ENCODE measurements at regions not wholly inside any gene's neighbourhood (a gene's known extent, or its start where the extent isn't known, plus 50 kb on each side); places are given as distances from the start of the nearest gene placed in this dataset.

DNA sequence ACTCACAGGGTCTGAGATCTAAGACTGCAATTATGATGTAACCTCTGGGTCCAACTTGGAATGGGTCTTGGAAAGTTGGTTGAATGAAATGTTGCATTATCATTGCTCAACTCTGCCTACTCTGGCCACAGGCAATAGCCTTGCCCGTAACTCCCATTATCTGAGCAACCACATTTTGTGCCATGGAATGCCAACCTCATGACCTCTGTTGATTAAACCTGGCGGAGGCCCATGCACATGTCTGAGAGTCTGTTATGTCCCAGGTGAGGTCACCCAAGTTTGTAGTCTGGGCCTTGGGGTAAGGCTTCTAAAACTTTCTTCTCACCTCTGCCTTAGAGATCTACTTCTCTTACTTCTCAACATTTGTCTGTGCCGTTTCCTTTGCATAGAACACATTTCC, 140.9 kb downstream of the TBX5 start:
- H3K4me2 ChIP-seq = no peak overlapping the region
- no peak overlapping the region for H3K27ac ChIP-seq
- H3K9ac ChIP-seq = no peak overlapping the region
- no peaks in the 10 kb centered on the region for H3K36me3 ChIP-seq (ENCODE audit: insufficient read depth)
- no peak overlapping the region for H2AFZ ChIP-seq (ENCODE audit: low read depth)
- TF ChIP-seq, protein P1, sequence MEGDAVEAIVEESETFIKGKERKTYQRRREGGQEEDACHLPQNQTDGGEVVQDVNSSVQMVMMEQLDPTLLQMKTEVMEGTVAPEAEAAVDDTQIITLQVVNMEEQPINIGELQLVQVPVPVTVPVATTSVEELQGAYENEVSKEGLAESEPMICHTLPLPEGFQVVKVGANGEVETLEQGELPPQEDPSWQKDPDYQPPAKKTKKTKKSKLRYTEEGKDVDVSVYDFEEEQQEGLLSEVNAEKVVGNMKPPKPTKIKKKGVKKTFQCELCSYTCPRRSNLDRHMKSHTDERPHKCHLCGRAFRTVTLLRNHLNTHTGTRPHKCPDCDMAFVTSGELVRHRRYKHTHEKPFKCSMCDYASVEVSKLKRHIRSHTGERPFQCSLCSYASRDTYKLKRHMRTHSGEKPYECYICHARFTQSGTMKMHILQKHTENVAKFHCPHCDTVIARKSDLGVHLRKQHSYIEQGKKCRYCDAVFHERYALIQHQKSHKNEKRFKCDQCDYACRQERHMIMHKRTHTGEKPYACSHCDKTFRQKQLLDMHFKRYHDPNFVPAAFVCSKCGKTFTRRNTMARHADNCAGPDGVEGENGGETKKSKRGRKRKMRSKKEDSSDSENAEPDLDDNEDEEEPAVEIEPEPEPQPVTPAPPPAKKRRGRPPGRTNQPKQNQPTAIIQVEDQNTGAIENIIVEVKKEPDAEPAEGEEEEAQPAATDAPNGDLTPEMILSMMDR (conservative IDR thresholded peaks at IDR 0.05; ENCODE audit: low read depth, low read length) = no peak
- no peak overlapping the region for H3K4me3 ChIP-seq (IDR thresholded peaks at IDR 0.05; ENCODE audit: insufficient read depth, low read depth, low read length)
- H3K4me1 ChIP-seq (ENCODE audit: low read depth, poor library complexity, severe bottlenecking) = no peaks in the 10 kb centered on the region
- H3K79me2 ChIP-seq (ENCODE audit: insufficient read depth, low read depth) = no peaks in the 10 kb centered on the region
- no peaks in the 10 kb centered on the region for H4K20me1 ChIP-seq (ENCODE audit: insufficient read depth)
- no peaks in the 10 kb centered on the region for H3K27me3 ChIP-seq (ENCODE audit: insufficient read depth, low read depth)

DNA sequence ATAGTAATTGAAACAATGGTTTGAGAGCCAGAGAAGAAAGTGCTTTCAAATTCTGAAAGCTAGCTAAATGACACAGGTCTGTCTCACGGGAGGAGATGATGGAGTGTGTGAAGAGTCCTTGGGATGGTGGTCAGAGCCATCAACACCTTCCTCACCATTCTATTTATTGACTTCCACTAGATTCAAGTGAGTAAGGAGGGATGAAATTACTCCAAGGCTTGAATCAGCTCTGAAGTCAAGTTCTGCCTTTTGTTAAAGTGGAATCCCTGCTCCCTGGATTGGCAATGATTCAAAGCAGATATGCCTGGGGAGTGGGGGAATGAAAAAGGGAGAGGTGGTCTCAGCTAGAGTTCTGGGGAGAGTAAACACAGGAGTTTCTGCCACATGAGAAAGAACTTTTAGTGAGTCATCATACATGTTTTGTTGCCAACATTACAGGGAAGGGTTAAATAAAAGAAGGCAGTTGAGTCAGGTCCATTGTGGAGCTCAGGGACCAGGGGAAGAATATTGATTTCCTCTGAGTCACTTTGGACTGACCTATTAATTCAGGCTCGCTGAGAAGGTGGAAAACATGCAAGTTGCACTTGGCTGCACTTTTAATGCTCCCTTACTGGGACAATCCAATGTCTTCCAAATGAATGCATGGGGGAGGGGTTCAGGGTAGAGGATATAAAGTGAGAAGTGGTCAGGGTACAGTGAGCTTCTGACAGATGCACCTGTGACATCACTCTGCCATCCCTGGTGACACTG, 142.7 kb downstream of the TBX5 start:
- H3K27me3 ChIP-seq (ENCODE audit: insufficient read depth, low read depth) = no peaks in the 10 kb centered on the region
- H3K9ac ChIP-seq = no peak overlapping the region
- H3K79me2 ChIP-seq (ENCODE audit: insufficient read depth, low read depth) = no peaks in the 10 kb centered on the region
- H3K36me3 ChIP-seq (ENCODE audit: insufficient read depth) = no peaks in the 10 kb centered on the region
- H2AFZ ChIP-seq (ENCODE audit: low read depth) = no peak overlapping the region
- no peak overlapping the region for H3K27ac ChIP-seq
- TF ChIP-seq, protein P1 (conservative IDR thresholded peaks at IDR 0.05; ENCODE audit: low read depth, low read length) = no peak
- H4K20me1 ChIP-seq (ENCODE audit: insufficient read depth) = no peaks in the 10 kb centered on the region
- no peak overlapping the region for H3K4me3 ChIP-seq (IDR thresholded peaks at IDR 0.05; ENCODE audit: insufficient read depth, low read depth, low read length)
- H3K4me2 ChIP-seq = no peak overlapping the region
- no peaks in the 10 kb centered on the region for H3K4me1 ChIP-seq (ENCODE audit: low read depth, poor library complexity, severe bottlenecking)

DNA sequence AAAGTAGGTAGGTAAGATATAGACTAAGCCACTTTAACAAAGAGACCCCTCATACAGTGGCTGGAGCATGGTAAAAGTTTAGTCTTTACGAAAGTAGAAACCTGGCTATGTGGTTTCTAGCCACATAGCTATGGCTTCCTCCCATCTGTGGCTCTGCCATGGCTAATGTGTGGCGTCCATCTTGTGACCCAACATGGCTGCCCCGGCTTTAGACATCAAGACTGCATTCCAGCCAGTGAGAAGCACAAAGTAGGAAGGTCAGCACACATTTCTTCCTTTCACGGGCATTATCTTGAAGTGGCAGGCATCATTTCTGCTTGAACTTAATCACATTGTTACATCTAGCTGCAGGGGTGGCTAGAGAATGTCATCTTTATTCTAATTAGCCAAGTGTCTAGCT, 148.3 kb downstream of the TBX5 start:
- no peak overlapping the region for H2AFZ ChIP-seq (ENCODE audit: low read depth)
- no peaks in the 10 kb centered on the region for H4K20me1 ChIP-seq (ENCODE audit: insufficient read depth)
- no peak overlapping the region for H3K4me3 ChIP-seq (IDR thresholded peaks at IDR 0.05; ENCODE audit: insufficient read depth, low read depth, low read length)
- no peak overlapping the region for H3K4me2 ChIP-seq
- H3K79me2 ChIP-seq (ENCODE audit: insufficient read depth, low read depth) = no peaks in the 10 kb centered on the region
- no peak overlapping the region for H3K27ac ChIP-seq
- TF ChIP-seq, protein P1 (conservative IDR thresholded peaks at IDR 0.05; ENCODE audit: low read depth, low read length) = no peak
- H3K9ac ChIP-seq = no peak overlapping the region
- H3K4me1 ChIP-seq (ENCODE audit: low read depth, poor library complexity, severe bottlenecking) = no peaks in the 10 kb centered on the region
- H3K36me3 ChIP-seq (ENCODE audit: insufficient read depth) = no peaks in the 10 kb centered on the region
- no peaks in the 10 kb centered on the region for H3K27me3 ChIP-seq (ENCODE audit: insufficient read depth, low read depth)

DNA sequence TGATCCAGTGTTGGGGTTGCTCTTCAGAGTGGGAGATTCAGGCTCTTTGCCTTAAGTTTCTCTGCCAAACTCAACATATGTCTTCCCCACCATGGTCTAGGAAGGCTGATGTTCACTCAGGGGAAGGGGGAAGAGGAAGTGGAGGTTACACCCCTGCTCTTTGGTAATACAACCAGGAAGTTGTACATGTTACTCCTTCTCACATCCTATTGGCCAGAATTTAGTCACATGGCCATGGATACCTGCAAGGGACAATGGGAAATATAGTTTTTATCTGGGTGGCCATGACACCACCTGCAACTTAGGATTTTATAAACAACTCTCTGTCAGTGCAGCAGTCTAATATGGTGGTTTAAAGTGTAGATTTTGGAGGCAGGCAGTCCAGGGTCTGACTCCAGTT, 150.9 kb downstream of the TBX5 start:
- Histone ChIP-seq H3K36me3 (ENCODE audit: insufficient read depth) (no peaks in the 10 kb centered on the region), H4K20me1 (ENCODE audit: insufficient read depth) (no peaks in the 10 kb centered on the region), H3K4me2 (no peak overlapping the region), H3K27me3 (ENCODE audit: insufficient read depth, low read depth) (no peaks in the 10 kb centered on the region), H3K9ac (no peak overlapping the region), H3K4me3 (IDR thresholded peaks at IDR 0.05; ENCODE audit: insufficient read depth, low read depth, low read length) (no peak overlapping the region), H3K79me2 (ENCODE audit: insufficient read depth, low read depth) (no peaks in the 10 kb centered on the region), H3K4me1 (ENCODE audit: low read depth, poor library complexity, severe bottlenecking) (no peaks in the 10 kb centered on the region), H3K27ac (no peak overlapping the region), H2AFZ (ENCODE audit: low read depth) (no peak overlapping the region)
- TF ChIP-seq, protein P1 (conservative IDR thresholded peaks at IDR 0.05; ENCODE audit: low read depth, low read length) = no peak

All from KMS-11 (cell line).